Neural cell (in vitro differentiated cells): ENCODE measurements at regions not wholly inside any gene's neighbourhood (a gene's known extent, or its start where the extent isn't known, plus 50 kb on each side); places are given as distances from the start of the nearest gene placed in this dataset.

Experiments
- H2AFZ ChIP-seq: fragments of 200-600, 300-800 bp; sonication (generic), shearing (Covaris generic); 2 replicates; pipeline ENCODE4 v1.6.0; 2014; ENCODE audit warnings: low read depth, mild to moderate bottlenecking, antibody characterized with exemption, low read length, moderate library complexity
- H3F3A ChIP-seq: fragments of 200-600 bp; shearing (Covaris generic); 2 replicates; pipeline ENCODE4 v1.6.1; 2016; ENCODE audit warnings: mild to moderate bottlenecking, moderate library complexity, mixed read lengths, antibody characterized with exemption, low read length; ENCODE audit not compliant: insufficient read depth, poor library complexity, severe bottlenecking
- H3K27ac ChIP-seq: fragments of 200-600, 300-800 bp; sonication (generic), shearing (Covaris generic); 2 replicates; pipeline ENCODE4 v1.5.1; 2014; ENCODE audit warnings: mild to moderate bottlenecking, low read length, moderate library complexity
- H3K27me3 ChIP-seq: fragments of 300-800, 200-600 bp; sonication (generic), shearing (Covaris generic); 2 replicates; pipeline ENCODE4 v1.6.0; 2014; ENCODE audit warnings: mild to moderate bottlenecking, low read depth, low read length, moderate library complexity; ENCODE audit not compliant: insufficient read depth
- H3K36me3 ChIP-seq: fragments of 300-800, 200-600 bp; sonication (generic), shearing (Covaris generic); 2 replicates; pipeline ENCODE4 v1.5.1; 2014; ENCODE audit warnings: mild to moderate bottlenecking, antibody characterized with exemption, low read length, moderate library complexity; ENCODE audit not compliant: insufficient read depth
- H3K4me2 ChIP-seq: fragments of 300-800, 200-600 bp; sonication (generic), shearing (Covaris generic); 2 replicates; pipeline ENCODE4 v1.6.0; 2014; ENCODE audit warnings: mild to moderate bottlenecking, low read length
- H3K4me3 ChIP-seq: fragments of 300-800, 200-600 bp; sonication (generic), shearing (Covaris generic); 2 replicates; pipeline ENCODE4 v1.5.1; 2014; ENCODE audit warnings: mild to moderate bottlenecking, low read length, moderate library complexity
- H3K79me2 ChIP-seq: fragments of 200-600 bp; shearing (Covaris generic); replicated peaks from 2 replicates; pipeline ENCODE4 v1.6.0; 2014; ENCODE audit warnings: mild to moderate bottlenecking, low read length, moderate library complexity; ENCODE audit not compliant: insufficient read depth
- H3K9ac ChIP-seq: fragments of 300-800, 200-600 bp; sonication (generic), shearing (Covaris generic); 2 replicates; pipeline ENCODE4 v1.6.1; 2016; ENCODE audit warnings: mild to moderate bottlenecking, low read length, mixed read lengths
- H3K9me2 ChIP-seq: fragments of 200-600 bp; shearing (Covaris generic); 2 replicates; pipeline ENCODE4 v1.6.1; 2016; ENCODE audit warnings: mild to moderate bottlenecking, low read length, mixed read lengths; ENCODE audit not compliant: insufficient read depth
- H3K9me3 ChIP-seq: fragments of 200-600, 300-800 bp; sonication (generic), shearing (Covaris generic); 2 replicates; pipeline ENCODE4 v1.6.1; 2016; ENCODE audit warnings: mild to moderate bottlenecking, mixed run types, low read length, moderate library complexity, mixed read lengths
- H4K20me1 ChIP-seq: fragments of 200-600 bp; shearing (Covaris generic); 2 replicates; pipeline ENCODE4 v1.6.1; 2016; ENCODE audit warnings: mild to moderate bottlenecking, mixed run types; ENCODE audit not compliant: insufficient read depth
- CTCF ChIP-seq: fragments of 450-650 bp; IDR thresholded peaks from 2 replicates; pipeline ENCODE4 v1.5.1; 2014; ENCODE audit warnings: antibody characterized with exemption, mild to moderate bottlenecking, moderate library complexity; ENCODE audit not compliant: poor library complexity, severe bottlenecking
- EP300 ChIP-seq: fragments of 450-650 bp; conservative IDR thresholded peaks from 2 replicates; pipeline ENCODE4 v1.6.1; 2014; ENCODE audit warnings: antibody characterized with exemption, mild to moderate bottlenecking, moderate library complexity; ENCODE audit not compliant: poor library complexity, severe bottlenecking
- EZH2 ChIP-seq: fragments of 200-600, 300-800 bp; shearing (Covaris generic), sonication (generic); IDR thresholded peaks from 2 replicates; pipeline ENCODE4 v1.6.1; 2014; ENCODE audit warnings: antibody characterized with exemption, low read length, borderline replicate concordance, mild to moderate bottlenecking; ENCODE audit not compliant: insufficient read depth, poor library complexity, severe bottlenecking
- MXI1 ChIP-seq: fragments of 450-650 bp; conservative IDR thresholded peaks from 2 replicates; pipeline ENCODE4 v1.6.1; 2014; ENCODE audit warnings: antibody characterized with exemption, mild to moderate bottlenecking; ENCODE audit not compliant: poor library complexity, severe bottlenecking
- POLR2AphosphoS5 ChIP-seq: IDR thresholded peaks from 2 replicates; pipeline ENCODE4 v1.6.1; 2012
- RAD21 ChIP-seq: fragments of 450-650 bp; conservative IDR thresholded peaks from 2 replicates; pipeline ENCODE4 v1.6.1; 2014; ENCODE audit warnings: antibody characterized with exemption, mild to moderate bottlenecking, moderate library complexity
- REST ChIP-seq: IDR thresholded peaks from 2 replicates; pipeline ENCODE4 v1.6.1; 2012; ENCODE audit warnings: borderline replicate concordance
- SMC3 ChIP-seq: fragments of 450-650 bp; conservative IDR thresholded peaks from 2 replicates; pipeline ENCODE4 v1.6.1; 2014; ENCODE audit warnings: antibody characterized with exemption, mild to moderate bottlenecking, moderate library complexity; ENCODE audit not compliant: poor library complexity
- TAF1 ChIP-seq: IDR thresholded peaks from 2 replicates; pipeline ENCODE4 v1.6.1; 2012; ENCODE audit warnings: low read depth

GRCh38 chr5:174987443-174988012, 263.1 kb downstream of the MSX2 start:
- TF ChIP-seq CTCF (no peak), TAF1 (no peak), EZH2 (no peak), REST (no peak), POLR2AphosphoS5 (no peak), MXI1 (no peak), SMC3 (no peak), EP300 (no peak), RAD21 (no peak)
- H3K9me2 ChIP-seq = no peaks in the 10 kb centered on the region
- H4K20me1 ChIP-seq = no peaks in the 10 kb centered on the region
- no peaks in the 10 kb centered on the region for H3F3A ChIP-seq
- H3K9ac ChIP-seq = no peak overlapping the region
- H3K4me3 ChIP-seq = no peak overlapping the region
- no peaks in the 10 kb centered on the region for H3K36me3 ChIP-seq
- no peak overlapping the region for H2AFZ ChIP-seq
- no peaks in the 10 kb centered on the region for H3K27me3 ChIP-seq
- H3K4me2 ChIP-seq = no peak overlapping the region
- no peaks in the 10 kb centered on the region for H3K79me2 ChIP-seq
- H3K27ac ChIP-seq = no peak overlapping the region
- H3K9me3 ChIP-seq = no peaks in the 10 kb centered on the region

GRCh38 chr5:174984863-174985262, 260.5 kb downstream of the MSX2 start:
- Histone ChIP-seq H3K9ac (no peak overlapping the region), H2AFZ (no peak overlapping the region), H3K36me3 (no peaks in the 10 kb centered on the region), H3K9me3 (no peaks in the 10 kb centered on the region), H3K9me2 (no peaks in the 10 kb centered on the region), H3K4me3 (no peak overlapping the region), H3F3A (no peaks in the 10 kb centered on the region), H4K20me1 (no peaks in the 10 kb centered on the region), H3K27ac (no peak overlapping the region), H3K27me3 (no peaks in the 10 kb centered on the region), H3K4me2 (no peak overlapping the region), H3K79me2 (no peaks in the 10 kb centered on the region)
- TF ChIP-seq SMC3 = no peak
- TF ChIP-seq MXI1 = no peak
- no peak for TF ChIP-seq EP300
- TF ChIP-seq POLR2AphosphoS5 = no peak
- TF ChIP-seq CTCF = no peak
- TF ChIP-seq TAF1 = no peak
- no peak for TF ChIP-seq EZH2
- TF ChIP-seq RAD21 = no peak
- TF ChIP-seq REST = no peak
